ENCODE measurements at regions not wholly inside any gene's neighbourhood (a gene's known extent, or its start where the extent isn't known, plus 50 kb on each side); places are given as distances from the start of the nearest gene placed in this dataset.

GRCh38 chr2:6417050-6417449 is 448.7 kb downstream of the CMPK2 start:
- Histone ChIP-seq H2AFZ (ENCODE audit: low read length) (no peak overlapping the region), H4K20me1 (ENCODE audit: insufficient read depth, low read length) (no peaks in the 10 kb centered on the region; the same call in 1 of the 2 replicates), H3K9ac (ENCODE audit: insufficient read depth, low read depth, low read length) (no peak overlapping the region), H3K27ac (ENCODE audit: extremely low read length, insufficient read depth, low read length) (no peak overlapping the region), H3K79me2 (ENCODE audit: insufficient read depth, low read length) (no peaks in the 10 kb centered on the region), H3K36me3 (replicated peaks in 1 of 2; ENCODE audit: control insufficient read depth in 1 of 2, insufficient read depth in 2 of 2, low read length in 2 of 2) (no peaks in the 10 kb centered on the region), H3K4me2 (ENCODE audit: low read depth, low read length) (no peak overlapping the region), H3K4me1 (ENCODE audit: insufficient read depth, low read length) (no peaks in the 10 kb centered on the region), H3K27me3 (ENCODE audit: control insufficient read depth in 1 of 2, insufficient read depth in 2 of 2, low read length in 2 of 2) (no peaks in the 10 kb centered on the region), H3K9me3 (ENCODE audit: low read length) (peaks cover 38% of the 10 kb centered on the region), H3K4me3 (replicated peaks in 1 of 3; ENCODE audit: insufficient read depth in 1 of 3, low read depth in 2 of 3, low read length in 3 of 3) (no peak overlapping the region)
- no TSS peak for BruUV-seq (replicated peaks)
- FAIRE-seq (no peak), DNase-seq (ENCODE audit: low spot score) (no peak), ATAC-seq (no peak)
- TF ChIP-seq AGO2 (optimal IDR thresholded peaks at IDR 0.05; ENCODE audit: low read depth, low read length) (no peak), ATF2 (CRISPR knock-in tag; IDR thresholded peaks at IDR 0.05) (no peak), MED13 (CRISPR knock-in tag; IDR thresholded peaks at IDR 0.05) (no peak), FOXO4 (CRISPR knock-in tag; conservative IDR thresholded peaks at IDR 0.05) (no peak), ZNF253 (CRISPR knock-in tag; IDR thresholded peaks at IDR 0.05; ENCODE audit: borderline replicate concordance) (no peak), SRSF1 (optimal IDR thresholded peaks at IDR 0.05; ENCODE audit: low read depth, low read length) (no peak), ZNF564 (CRISPR knock-in tag; IDR thresholded peaks at IDR 0.05) (no peak), FOXM1 (CRISPR knock-in tag; IDR thresholded peaks at IDR 0.05) (no peak), ZNF777 (CRISPR knock-in tag; IDR thresholded peaks at IDR 0.05) (no peak)
- CTCF ChIA-PET (ENCODE audit: low intra/inter-chr PET ratio, low total read pairs): no interaction called here
- WGBS (ENCODE audit: low lambda C conversion rate): 12% methylated on average over 6 of the region's 6 CpGs
- in situ Hi-C loops (cut with HindIII; ENCODE audit: extremely low pct_ligation_motif_present, low pct_unique_long_range_greater_than_20kb): no loop called here
- POLR2A ChIA-PET: no interaction called here
- intact Hi-C loops (cut with micrococcal nuclease; ENCODE audit: unreplicated experiment): no loop called here

All from HepG2 (cell line).